Pancreas (tissue), 10 donors: ENCODE measurements at regions not wholly inside any gene's neighbourhood (a gene's known extent, or its start where the extent isn't known, plus 50 kb on each side); places are given as distances from the start of the nearest gene placed in this dataset.

ENCODE experiments used
- ATAC-seq, 4 donors: fragments of 200-7000 bp; cut with Tn5 transposase; one replicate each; pipeline versions ENCODE4 v1.8.0 to v1.9.1; 2020; ENCODE audit warnings: mild to moderate bottlenecking in 4 of 4, moderate library complexity in 4 of 4
- DNase-seq, 6 donors: peaks; one replicate each; pipeline ENCODE4 v3.0.0-alpha.2; 2020
- FAIRE-seq: peaks from 2 replicates; lab custom pipeline; 2012; peaks lifted over from hg19 to GRCh38; lab: Jason Lieb, UNC
- H3K27ac ChIP-seq, 4 donors: fragments of 200-600 bp; sonication (generic); 1 replicate in 3 of 4; 2 replicates in 1 of 4; pipeline versions ENCODE4 v1.5.0 to v1.8.0; 2020
- H3K27me3 ChIP-seq, 4 donors: fragments of 200-600 bp; one replicate each; pipeline ENCODE4 v1.8.0; 2021
- H3K36me3 ChIP-seq, 3 donors: fragments of 200-600 bp; sonication (generic) in 1 of 3; one replicate each; pipeline versions ENCODE4 v1.5.0 to v1.8.0; 2020 to 2021
- H3K4me1 ChIP-seq, 3 donors: fragments of 200-600 bp; one replicate each; pipeline ENCODE4 v1.8.0; 2021
- H3K4me3 ChIP-seq, 4 donors: fragments of 200-600 bp; sonication (generic) in 2 of 4; one replicate each; pipeline versions ENCODE4 v1.5.0 to v1.8.0; 2020 to 2021
- H3K9me3 ChIP-seq, 4 donors: fragments of 200-600 bp; one replicate each; pipeline ENCODE4 v1.8.0; 2021
- WGBS, 2 donors: extraction: QIAGEN DNeasy Blood & Tissue Kit; methylation state at CpG; one replicate each; pipeline ENCODE4 v1.1.7; 2013; 5-methylcytosine and 5-hydroxymethylcytosine counted together
- intact Hi-C, 3 donors: fragments of 100-400 bp; cut with DNase I; formaldehyde crosslinking; loops; one replicate each; pipeline versions ENCODE4 v1.11.1 to v1.14.2; 2022
- TF ChIP-seq, protein P1 (sequence below), 4 donors: fragments of 200-600 bp; sonication (generic) in 3 of 4; IDR thresholded peaks; one replicate each; pipeline versions ENCODE4 v1.5.0 to v1.8.0; 2021; ENCODE audit warnings: antibody characterized with exemption in 4 of 4
- donor health status: healthy with polysubstance abuse.
- donor health status: DM: no; HTN: no; CAD: no; lungs with moderate emphysema.
- donor health status: DM: no; HTN: no; CAD: no.
- donor health status: control.
- donor health status: control.
- donor health status: Bipolar disorder and iron deficiency.
- donor health status: DM: yes; HTN: yes; CAD: no.
- donor health status: DM: no; HTN: no; CAD: no.
- donor health status: DM: no; HTN: no; CAD: no.
- donor health status: DM: yes; HTN: yes; CAD: no.

DNA sequence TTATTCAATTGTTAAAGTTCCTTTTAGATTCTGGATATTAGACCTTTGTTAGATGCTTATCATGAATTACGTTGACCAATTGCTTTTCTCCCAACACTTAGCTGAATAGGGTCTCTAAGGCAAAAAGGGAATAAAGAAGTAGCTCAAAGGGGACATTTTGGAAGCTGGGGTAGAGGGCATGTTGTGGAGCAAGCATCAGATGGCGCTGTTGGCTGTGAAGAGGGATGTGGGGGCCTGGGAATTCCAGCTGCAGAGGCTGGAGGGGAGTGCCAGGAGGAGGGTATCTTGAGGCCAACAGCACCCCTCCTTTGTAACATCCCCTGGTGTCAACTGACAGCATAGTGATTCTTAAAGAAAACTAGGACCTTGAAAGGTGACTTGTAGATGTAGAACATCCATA lies 198.2 kb downstream of the ADCYAP1 start:
- no peak for ATAC-seq
- WGBS, 2 donors = 54 to 56% methylated on average over 2 of the region's 2 CpGs

DNA sequence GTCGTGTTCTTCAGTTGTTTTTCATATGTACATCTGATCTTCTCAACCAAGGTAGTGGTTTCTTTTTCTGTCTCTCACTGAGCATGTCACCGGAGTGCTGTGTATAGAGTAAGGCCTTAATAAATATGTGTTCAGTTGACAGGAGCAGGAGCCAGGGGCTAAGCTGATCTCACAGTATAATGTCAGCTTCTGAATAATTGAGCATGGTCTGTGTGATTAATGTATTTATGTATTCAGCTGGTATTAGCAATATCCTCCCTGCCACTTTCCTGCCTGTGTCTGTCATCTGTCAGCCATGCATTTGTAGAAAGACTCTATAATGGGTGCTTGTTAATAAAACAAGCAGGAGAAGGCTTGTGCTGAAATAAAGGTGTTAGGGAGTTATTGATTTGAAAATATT lies 198.9 kb downstream of the ADCYAP1 start:
- Histone ChIP-seq H3K27ac (no peak overlapping the region), H3K9me3 (no peaks in the 10 kb centered on the region), H3K4me3 (no peak overlapping the region), H3K4me1 (no peaks in the 10 kb centered on the region), H3K27me3 (no peaks in the 10 kb centered on the region), H3K36me3 (no peaks in the 10 kb centered on the region)
- intact Hi-C loops = no loop called here
- no peak for FAIRE-seq
- no peak for ATAC-seq
- TF ChIP-seq, protein P1, sequence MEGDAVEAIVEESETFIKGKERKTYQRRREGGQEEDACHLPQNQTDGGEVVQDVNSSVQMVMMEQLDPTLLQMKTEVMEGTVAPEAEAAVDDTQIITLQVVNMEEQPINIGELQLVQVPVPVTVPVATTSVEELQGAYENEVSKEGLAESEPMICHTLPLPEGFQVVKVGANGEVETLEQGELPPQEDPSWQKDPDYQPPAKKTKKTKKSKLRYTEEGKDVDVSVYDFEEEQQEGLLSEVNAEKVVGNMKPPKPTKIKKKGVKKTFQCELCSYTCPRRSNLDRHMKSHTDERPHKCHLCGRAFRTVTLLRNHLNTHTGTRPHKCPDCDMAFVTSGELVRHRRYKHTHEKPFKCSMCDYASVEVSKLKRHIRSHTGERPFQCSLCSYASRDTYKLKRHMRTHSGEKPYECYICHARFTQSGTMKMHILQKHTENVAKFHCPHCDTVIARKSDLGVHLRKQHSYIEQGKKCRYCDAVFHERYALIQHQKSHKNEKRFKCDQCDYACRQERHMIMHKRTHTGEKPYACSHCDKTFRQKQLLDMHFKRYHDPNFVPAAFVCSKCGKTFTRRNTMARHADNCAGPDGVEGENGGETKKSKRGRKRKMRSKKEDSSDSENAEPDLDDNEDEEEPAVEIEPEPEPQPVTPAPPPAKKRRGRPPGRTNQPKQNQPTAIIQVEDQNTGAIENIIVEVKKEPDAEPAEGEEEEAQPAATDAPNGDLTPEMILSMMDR (IDR thresholded peaks at IDR 0.05) = no peak
- no peak for DNase-seq
- WGBS, 2 donors = 49 to 57% methylated on average over 2 of the region's 2 CpGs

More for the DNA sequence above, 198.2 kb downstream of the ADCYAP1 start:
- Histone ChIP-seq H3K4me3 (no peak overlapping the region), H3K9me3 (no peaks in the 10 kb centered on the region), H3K27me3 (no peaks in the 10 kb centered on the region), H3K36me3 (no peaks in the 10 kb centered on the region), H3K4me1 (no peaks in the 10 kb centered on the region), H3K27ac (no peak overlapping the region)
- TF ChIP-seq, protein P1 (IDR thresholded peaks at IDR 0.05) = no peak
- intact Hi-C loops = no loop called here
- FAIRE-seq (no peak), DNase-seq (no peak)

DNA sequence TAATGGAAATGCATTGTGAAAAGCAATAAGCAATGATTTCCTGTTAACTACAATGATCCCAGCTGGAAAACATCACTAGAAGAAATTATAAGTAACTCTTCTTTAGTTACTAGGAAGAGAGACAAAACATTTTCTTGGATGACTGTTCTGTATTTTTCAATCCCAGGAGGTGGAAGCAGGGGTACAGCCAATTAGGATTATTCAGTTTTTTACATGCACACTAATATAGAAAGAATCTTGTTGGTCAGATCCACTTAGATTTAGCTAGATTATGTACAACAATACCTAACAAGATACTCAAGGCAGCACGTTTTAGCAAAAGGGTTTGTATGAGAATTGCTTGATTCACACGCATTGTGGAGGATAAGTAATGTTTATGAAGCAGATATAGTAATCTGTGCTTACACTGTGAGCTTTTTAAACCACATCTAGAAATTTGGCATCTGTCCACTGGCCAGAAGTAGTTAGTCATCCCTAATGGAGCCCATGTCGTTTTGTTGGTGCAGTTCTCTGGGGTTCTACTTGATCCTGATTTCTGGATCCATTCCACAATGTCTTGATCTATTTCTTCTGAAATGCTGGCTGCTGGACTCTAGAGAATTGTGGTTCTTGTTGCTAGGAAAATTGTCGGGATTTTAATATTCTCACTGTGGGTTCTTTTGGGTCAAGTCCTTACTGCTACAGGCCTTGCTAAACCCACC lies 199.7 kb downstream of the ADCYAP1 start:
- Histone ChIP-seq H3K9me3 (no peaks in the 10 kb centered on the region), H3K4me3 (no peak overlapping the region), H3K4me1 (no peaks in the 10 kb centered on the region), H3K27ac (no peak overlapping the region), H3K27me3 (no peaks in the 10 kb centered on the region), H3K36me3 (no peaks in the 10 kb centered on the region)
- TF ChIP-seq, protein P1 (IDR thresholded peaks at IDR 0.05) = no peak
- 29 to 44% methylated on average over 4 of the region's 4 CpGs for WGBS, 2 donors
- ATAC-seq (peak in 1 of 4 donors; percentile 14), DNase-seq (no peak), FAIRE-seq (no peak)
- intact Hi-C loops = no loop called here

DNA sequence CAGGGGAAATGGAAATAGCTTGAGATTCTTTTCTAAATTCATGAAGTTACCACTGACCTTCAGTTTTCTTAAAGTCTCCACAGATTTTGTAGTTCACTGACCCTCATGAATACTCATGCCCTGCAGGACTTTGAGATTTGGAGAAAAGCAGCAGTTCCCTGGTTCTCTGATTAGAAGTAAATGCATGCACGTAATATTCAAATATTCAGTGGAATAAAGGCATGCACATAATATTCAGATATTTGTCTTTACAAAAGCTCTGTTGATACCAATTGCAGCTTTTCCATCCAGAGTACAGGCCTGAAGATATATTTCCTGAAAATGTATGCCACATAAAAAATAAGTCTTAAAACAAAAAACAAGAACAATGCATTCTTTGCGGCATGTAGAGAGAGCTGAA lies 219.8 kb downstream of the ADCYAP1 start:
- Histone ChIP-seq H3K4me1 (no peaks in the 10 kb centered on the region), H3K27ac (no peak overlapping the region), H3K9me3 (no peaks in the 10 kb centered on the region), H3K4me3 (no peak overlapping the region), H3K27me3 (no peaks in the 10 kb centered on the region), H3K36me3 (no peaks in the 10 kb centered on the region)
- TF ChIP-seq, protein P1 (IDR thresholded peaks at IDR 0.05) = no peak
- DNase-seq = no peak
- FAIRE-seq = no peak
- ATAC-seq = no peak
- 67 to 88% methylated on average over 2 of the region's 2 CpGs for WGBS, 2 donors
- intact Hi-C loops = no loop called here

DNA sequence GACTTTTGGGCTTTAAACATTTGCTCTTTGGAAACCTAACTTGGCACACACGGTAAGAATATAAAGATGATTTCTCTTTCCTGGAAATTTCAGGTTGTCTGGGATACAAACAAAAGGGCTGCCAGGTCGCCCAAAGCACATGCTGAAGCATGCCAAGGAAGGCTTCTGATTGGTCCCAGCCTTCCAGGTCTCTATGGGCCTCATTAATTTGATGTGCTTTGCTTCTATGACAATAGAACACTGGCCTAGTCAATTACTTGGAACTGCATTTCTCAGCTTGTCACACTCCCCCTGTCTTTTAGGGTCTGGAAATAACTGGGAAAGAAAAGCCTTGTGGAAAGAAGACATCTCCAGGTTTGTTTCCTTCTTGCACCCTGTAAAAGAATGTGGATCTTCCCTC lies 228.9 kb downstream of the ADCYAP1 start:
- intact Hi-C loops = no loop called here
- TF ChIP-seq, protein P1 (IDR thresholded peaks at IDR 0.05) = no peak
- ATAC-seq (no peak), FAIRE-seq (no peak), DNase-seq (no peak)
- Histone ChIP-seq H3K4me1 (no peaks in the 10 kb centered on the region), H3K27ac (no peak overlapping the region), H3K36me3 (no peaks in the 10 kb centered on the region), H3K27me3 (no peaks in the 10 kb centered on the region), H3K4me3 (no peak overlapping the region), H3K9me3 (no peaks in the 10 kb centered on the region)
- 54 to 60% methylated on average over 2 of the region's 2 CpGs for WGBS, 2 donors
